ENCODE measurements at regions not wholly inside any gene's neighbourhood (a gene's known extent, or its start where the extent isn't known, plus 50 kb on each side); places are given as distances from the start of the nearest gene placed in this dataset.

- DNase-seq: no peak
Observed at GRCh38 chr4:106766519-106766918, 269.6 kb downstream of the DKK2 start.

GRCh38 chr4:106764774-106765173, 271.3 kb downstream of the DKK2 start:
- no peak for DNase-seq

- DNase-seq: no peak
Observed at GRCh38 chr4:106762666-106763443, 273.3 kb downstream of the DKK2 start.

- no peak for DNase-seq
Observed at GRCh38 chr4:106753426-106753825, 282.7 kb downstream of the DKK2 start.

- no peak for DNase-seq
Observed at GRCh38 chr4:106746451-106746850, 289.7 kb downstream of the DKK2 start.

- no peak for DNase-seq
Observed at GRCh38 chr4:106738121-106738520, 298.0 kb downstream of the DKK2 start.

GRCh38 chr4:106718548-106718947, 317.6 kb downstream of the DKK2 start:
- DNase-seq: no peak

GRCh38 chr4:106717091-106717490, 319.0 kb downstream of the DKK2 start:
- DNase-seq: no peak

- no peak for DNase-seq
Observed at GRCh38 chr4:106715825-106716224, 320.3 kb downstream of the DKK2 start.

GRCh38 chr4:106708464-106708816, 327.7 kb downstream of the DKK2 start:
- no peak for DNase-seq

GRCh38 chr4:106707776-106708463, 328.2 kb downstream of the DKK2 start:
- no peak for DNase-seq

GRCh38 chr4:106704253-106704870, 331.8 kb downstream of the DKK2 start:
- no peak for DNase-seq

GRCh38 chr4:106700321-106700720, 331.7 kb upstream of the GIMD1 start:
- no peak for DNase-seq

- no peak for DNase-seq
Observed at GRCh38 chr4:106698621-106699195, 330.1 kb upstream of the GIMD1 start.

GRCh38 chr4:106695501-106696262, 327.1 kb upstream of the GIMD1 start:
- no peak for DNase-seq

GRCh38 chr4:106694232-106694631, 325.7 kb upstream of the GIMD1 start:
- DNase-seq: no peak

GRCh38 chr4:106691749-106692148, 323.2 kb upstream of the GIMD1 start:
- DNase-seq: no peak

GRCh38 chr4:106690487-106690886, 321.9 kb upstream of the GIMD1 start:
- DNase-seq: no peak

- no peak for DNase-seq
Observed at GRCh38 chr4:106687026-106687425, 318.4 kb upstream of the GIMD1 start.

GRCh38 chr4:106681381-106681921, 312.9 kb upstream of the GIMD1 start:
- DNase-seq: no peak

- DNase-seq: no peak
Observed at GRCh38 chr4:106679063-106679462, 310.5 kb upstream of the GIMD1 start.

- no peak for DNase-seq
Observed at GRCh38 chr4:106677213-106677612, 308.6 kb upstream of the GIMD1 start.

Measured in CD4-positive, alpha-beta T cell treated with Interleukin-1 beta for 1 hour (primary cell).